ENCODE measurements at regions not wholly inside any gene's neighbourhood (a gene's known extent, or its start where the extent isn't known, plus 50 kb on each side); places are given as distances from the start of the nearest gene placed in this dataset.

DNA sequence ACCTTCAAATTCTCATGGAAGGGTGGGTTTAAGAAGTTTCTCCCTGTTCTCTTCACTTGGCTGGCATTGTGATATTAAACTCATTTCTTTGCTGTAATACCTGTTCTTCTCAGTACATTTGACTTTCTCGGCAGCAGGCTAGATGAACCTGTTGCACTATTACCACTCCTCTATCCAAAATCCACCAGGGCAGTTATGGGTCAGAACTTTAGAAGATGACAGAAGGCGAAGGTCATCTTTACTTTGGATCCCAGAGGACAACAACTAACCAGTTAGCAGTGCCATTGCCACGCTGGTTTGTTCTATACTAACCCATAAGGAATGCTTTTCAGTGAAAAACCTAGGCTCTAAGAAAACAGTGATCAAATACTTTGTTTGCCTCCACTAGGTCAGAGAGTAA, 901.0 kb downstream of the TSN start:
- Histone ChIP-seq H3K36me3 (ENCODE audit: control insufficient read depth, insufficient read depth, low read length) (no peaks in the 10 kb centered on the region), H3K27me3 (ENCODE audit: control insufficient read depth, insufficient read depth, low read length) (peaks cover 5% of the 10 kb centered on the region), H3K4me3 (ENCODE audit: low read depth, low read length) (no peak overlapping the region)
- no peak for FAIRE-seq
- TF ChIP-seq, protein P1, sequence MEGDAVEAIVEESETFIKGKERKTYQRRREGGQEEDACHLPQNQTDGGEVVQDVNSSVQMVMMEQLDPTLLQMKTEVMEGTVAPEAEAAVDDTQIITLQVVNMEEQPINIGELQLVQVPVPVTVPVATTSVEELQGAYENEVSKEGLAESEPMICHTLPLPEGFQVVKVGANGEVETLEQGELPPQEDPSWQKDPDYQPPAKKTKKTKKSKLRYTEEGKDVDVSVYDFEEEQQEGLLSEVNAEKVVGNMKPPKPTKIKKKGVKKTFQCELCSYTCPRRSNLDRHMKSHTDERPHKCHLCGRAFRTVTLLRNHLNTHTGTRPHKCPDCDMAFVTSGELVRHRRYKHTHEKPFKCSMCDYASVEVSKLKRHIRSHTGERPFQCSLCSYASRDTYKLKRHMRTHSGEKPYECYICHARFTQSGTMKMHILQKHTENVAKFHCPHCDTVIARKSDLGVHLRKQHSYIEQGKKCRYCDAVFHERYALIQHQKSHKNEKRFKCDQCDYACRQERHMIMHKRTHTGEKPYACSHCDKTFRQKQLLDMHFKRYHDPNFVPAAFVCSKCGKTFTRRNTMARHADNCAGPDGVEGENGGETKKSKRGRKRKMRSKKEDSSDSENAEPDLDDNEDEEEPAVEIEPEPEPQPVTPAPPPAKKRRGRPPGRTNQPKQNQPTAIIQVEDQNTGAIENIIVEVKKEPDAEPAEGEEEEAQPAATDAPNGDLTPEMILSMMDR (IDR thresholded peaks at IDR 0.05; ENCODE audit: insufficient read depth, low read length, severe bottlenecking): no peak
- no peak for DNase-seq (ENCODE audit: low read depth)

DNA sequence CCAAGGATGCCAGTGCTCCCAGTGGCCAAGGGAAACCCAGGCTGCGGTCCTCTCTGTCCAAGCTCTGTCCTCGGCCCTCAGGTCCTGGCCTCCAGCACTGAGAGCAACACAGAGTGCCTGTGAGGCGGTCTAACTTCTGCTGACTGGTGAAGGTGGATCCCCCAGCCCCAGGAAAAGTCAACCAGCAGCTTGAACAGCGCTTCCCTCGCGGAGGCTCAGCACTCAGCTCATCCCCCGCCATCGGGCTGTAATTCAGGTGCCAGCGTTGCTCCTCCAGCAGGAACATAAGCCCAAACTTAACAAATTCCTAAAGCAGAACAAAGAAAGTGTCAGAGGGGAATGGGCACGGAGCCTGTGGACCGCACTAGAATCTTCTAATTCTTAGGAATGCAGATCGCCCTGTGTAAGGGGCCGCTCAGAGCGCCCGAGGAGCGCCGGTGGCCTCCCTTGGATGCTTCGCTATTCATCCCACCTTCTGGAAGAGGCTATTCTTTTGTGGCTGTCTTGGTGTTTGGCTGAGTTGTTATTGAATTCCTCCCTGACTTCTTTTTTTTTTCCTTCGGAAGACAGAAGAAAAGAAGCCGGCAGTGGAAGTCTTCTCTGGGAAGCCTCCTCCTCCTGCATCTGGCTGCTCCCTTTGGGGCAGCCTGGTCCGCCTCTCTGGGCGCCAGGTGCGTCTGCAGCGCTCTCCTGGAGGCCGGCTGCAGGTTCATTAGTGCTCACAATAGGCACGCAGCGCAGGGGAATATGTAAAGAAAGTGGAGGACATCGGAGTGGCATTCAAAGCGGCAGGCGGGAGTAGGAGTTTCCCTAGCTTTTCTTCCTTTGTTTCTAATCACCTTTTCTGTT, 905.6 kb downstream of the TSN start:
- Histone ChIP-seq H3K36me3 (ENCODE audit: control insufficient read depth, insufficient read depth, low read length) (no peaks in the 10 kb centered on the region), H3K27me3 (ENCODE audit: control insufficient read depth, insufficient read depth, low read length) (peaks cover 5% of the 10 kb centered on the region), H3K4me3 (ENCODE audit: low read depth, low read length) (no peak overlapping the region)
- TF ChIP-seq, protein P1 (IDR thresholded peaks at IDR 0.05; ENCODE audit: insufficient read depth, low read length, severe bottlenecking): no peak
- DNase-seq (ENCODE audit: low read depth): no peak
- FAIRE-seq: no peak

DNA sequence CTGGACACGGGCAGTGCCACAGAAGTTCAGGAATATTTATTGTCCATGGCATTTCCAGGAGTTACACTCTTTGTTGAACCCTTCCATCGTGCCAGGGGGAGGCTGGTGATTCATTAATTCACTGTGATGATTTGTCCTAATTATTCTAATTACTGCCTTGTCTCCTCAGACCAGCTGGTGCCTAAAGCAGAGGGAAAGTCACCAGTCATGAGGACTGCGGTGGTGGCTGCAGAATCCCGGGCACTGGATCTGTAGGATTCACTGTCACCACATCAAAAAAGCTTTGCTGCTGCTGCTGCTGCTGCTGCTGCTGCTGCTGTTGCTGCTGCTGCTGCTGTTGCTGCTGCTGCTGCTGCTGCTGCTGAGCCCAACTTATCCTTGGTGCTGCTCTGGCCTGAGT, 908.2 kb downstream of the TSN start:
- FAIRE-seq (no peak), DNase-seq (ENCODE audit: low read depth) (no peak)
- Histone ChIP-seq H3K4me3 (ENCODE audit: low read depth, low read length) (no peak overlapping the region), H3K27me3 (ENCODE audit: control insufficient read depth, insufficient read depth, low read length) (peaks cover 5% of the 10 kb centered on the region), H3K36me3 (ENCODE audit: control insufficient read depth, insufficient read depth, low read length) (no peaks in the 10 kb centered on the region)
- TF ChIP-seq, protein P1 (IDR thresholded peaks at IDR 0.05; ENCODE audit: insufficient read depth, low read length, severe bottlenecking): no peak

DNA sequence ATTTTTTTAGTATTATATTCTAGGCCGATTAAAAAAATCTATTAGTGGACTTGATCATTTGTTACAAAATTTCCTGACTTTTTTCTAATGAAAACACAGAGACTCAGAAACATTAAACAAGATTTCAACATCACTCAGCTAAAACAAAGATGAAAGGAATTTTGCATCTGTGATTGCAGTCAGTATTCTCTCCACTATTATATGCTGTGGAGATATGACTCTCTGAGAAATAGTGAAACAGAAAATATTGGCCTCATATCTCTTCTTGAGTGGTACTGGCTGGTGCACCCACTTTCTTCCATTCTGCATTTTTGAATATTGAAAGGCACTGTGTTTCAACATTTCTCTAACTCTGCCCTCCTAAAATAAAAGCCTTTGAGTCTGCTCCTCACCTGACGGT, 914.2 kb downstream of the TSN start:
- Histone ChIP-seq H3K27me3 (ENCODE audit: control insufficient read depth, insufficient read depth, low read length) (no peaks in the 10 kb centered on the region), H3K36me3 (ENCODE audit: control insufficient read depth, insufficient read depth, low read length) (no peaks in the 10 kb centered on the region), H3K4me3 (ENCODE audit: low read depth, low read length) (no peak overlapping the region)
- no peak for DNase-seq (ENCODE audit: low read depth)
- FAIRE-seq: no peak
- TF ChIP-seq, protein P1 (IDR thresholded peaks at IDR 0.05; ENCODE audit: insufficient read depth, low read length, severe bottlenecking): no peak

DNA sequence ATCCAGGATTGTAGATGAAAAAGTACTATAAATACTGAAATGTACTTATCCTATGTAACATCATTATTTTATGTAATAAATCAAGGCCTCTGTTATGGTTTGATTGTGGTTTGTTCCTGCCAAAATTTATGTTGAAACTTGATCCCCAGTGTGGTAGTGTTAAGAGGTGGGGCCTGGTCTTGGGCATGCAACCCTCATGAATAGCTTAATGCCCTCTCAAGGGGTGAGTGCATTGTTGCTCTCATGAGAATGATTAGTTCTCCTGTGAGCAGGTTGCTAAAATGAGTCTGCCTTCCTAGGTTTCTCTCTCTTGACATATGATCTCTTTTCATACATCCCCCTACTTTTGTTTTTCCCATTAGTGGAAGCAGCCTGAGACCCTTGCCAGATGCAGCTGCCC, 915.4 kb downstream of the TSN start:
- FAIRE-seq (no peak), DNase-seq (ENCODE audit: low read depth) (no peak)
- Histone ChIP-seq H3K4me3 (ENCODE audit: low read depth, low read length) (no peak overlapping the region), H3K27me3 (ENCODE audit: control insufficient read depth, insufficient read depth, low read length) (no peaks in the 10 kb centered on the region), H3K36me3 (ENCODE audit: control insufficient read depth, insufficient read depth, low read length) (no peaks in the 10 kb centered on the region)
- TF ChIP-seq, protein P1 (IDR thresholded peaks at IDR 0.05; ENCODE audit: insufficient read depth, low read length, severe bottlenecking): no peak

DNA sequence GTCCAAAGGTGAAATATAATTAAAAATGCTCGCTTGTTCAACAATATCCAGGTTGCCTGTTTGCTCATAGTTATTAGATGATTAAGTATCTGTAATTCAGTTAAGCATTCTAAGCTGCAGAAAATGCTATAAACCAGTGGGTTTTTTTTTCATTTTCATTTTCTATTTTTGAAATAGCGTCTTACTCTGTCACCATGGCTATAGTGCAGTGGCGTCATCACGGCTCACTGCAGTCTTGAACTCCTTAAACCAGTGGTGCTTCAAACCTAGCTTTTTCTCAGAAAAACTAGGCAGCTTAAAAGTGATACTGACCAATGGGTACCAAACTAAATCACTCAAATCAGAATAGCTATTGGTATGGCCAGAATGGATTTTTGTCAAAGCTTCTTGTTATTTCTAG, 925.2 kb downstream of the TSN start:
- FAIRE-seq: no peak
- no peak for DNase-seq (ENCODE audit: low read depth)

More for the DNA sequence above, 925.2 kb downstream of the TSN start:
- H3K36me3 ChIP-seq (ENCODE audit: control insufficient read depth, insufficient read depth, low read length): no peaks in the 10 kb centered on the region
- no peaks in the 10 kb centered on the region for H3K27me3 ChIP-seq (ENCODE audit: control insufficient read depth, insufficient read depth, low read length)
- TF ChIP-seq, protein P1 (IDR thresholded peaks at IDR 0.05; ENCODE audit: insufficient read depth, low read length, severe bottlenecking): no peak
- no peak overlapping the region for H3K4me3 ChIP-seq (ENCODE audit: low read depth, low read length)

All from bronchial epithelial cell (primary cell).